H1 (cell line): ENCODE measurements at regions not wholly inside any gene's neighbourhood (a gene's known extent, or its start where the extent isn't known, plus 50 kb on each side); places are given as distances from the start of the nearest gene placed in this dataset.

Experiments
- CTCF ChIA-PET: fragments of 300-600 bp; sonication (Branson Sonifier 250); formaldehyde crosslinking; loops from one replicate; lab custom pipeline; 2021; ENCODE audit not compliant: partially characterized antibody; lab: Charles Lee
- POLR2A ChIA-PET: fragments of 300-600 bp; sonication (Branson Sonifier 250); formaldehyde crosslinking; loops from one replicate; lab custom pipeline; 2021; ENCODE audit warnings: inconsistent platforms; ENCODE audit not compliant: partially characterized antibody; lab: Charles Lee
- DNase-seq, 2 experiments: peaks; one replicate each; pipeline versions ENCODE4 v3.0.0 to v3.0.0-alpha.2; 2010 to 2022; ENCODE audit warnings: low spot score in 2 of 2, low read depth in 1 of 2, mixed read lengths in 1 of 2
- FAIRE-seq: peaks from 2 replicates; lab custom pipeline; 2011; peaks lifted over from hg19 to GRCh38; lab: Jason Lieb, UNC
- H2AFZ ChIP-seq: 2 replicates; pipeline ENCODE4 v1.8.1; 2012; ENCODE audit warnings: low read length, inconsistent platforms
- H2AK5ac ChIP-seq: 2 replicates; pipeline ENCODE4 v1.6.1; 2013; ENCODE audit warnings: low read depth, low read length
- H2BK120ac ChIP-seq: replicated peaks from 2 replicates; pipeline ENCODE3; 2013; ENCODE audit warnings: low read depth, low read length, inconsistent platforms
- H2BK12ac ChIP-seq: 2 replicates; pipeline ENCODE4 v1.6.1; 2013; ENCODE audit warnings: low read depth, low read length
- H2BK15ac ChIP-seq: 2 replicates; pipeline ENCODE4 v1.6.1; 2013; ENCODE audit warnings: low read length
- H2BK20ac ChIP-seq: 2 replicates; pipeline ENCODE4 v1.6.1; 2013; ENCODE audit warnings: low read length
- H2BK5ac ChIP-seq: 2 replicates; pipeline ENCODE4 v1.6.1; 2013; ENCODE audit warnings: low read depth, low read length
- H3K14ac ChIP-seq: 2 replicates; pipeline ENCODE4 v1.6.1; 2013; ENCODE audit warnings: inconsistent platforms; ENCODE audit not compliant: insufficient read length
- H3K18ac ChIP-seq: 2 replicates; pipeline ENCODE4 v1.6.1; 2013; ENCODE audit warnings: low read length; ENCODE audit errors: extremely low read depth
- H3K23ac ChIP-seq: 2 replicates; pipeline ENCODE4 v1.6.1; 2013; ENCODE audit warnings: inconsistent platforms; ENCODE audit not compliant: insufficient read length
- H3K23me2 ChIP-seq: 2 replicates; pipeline ENCODE4 v1.6.1; 2013; ENCODE audit warnings: low read depth, low read length
- H3K27ac ChIP-seq: 2 replicates; pipeline ENCODE4 v1.6.1; 2011; ENCODE audit warnings: low read depth, low read length, inconsistent platforms
- H3K27me3 ChIP-seq, 4 experiments: replicated peaks in 1 of 4; 1 replicate in 1 of 4; 2 replicates in 3 of 4; pipeline versions ENCODE4 v1.6.1 to v1.8.1; 2011 to 2013; ENCODE audit warnings: low read length in 3 of 4, mild to moderate bottlenecking in 3 of 4, inconsistent platforms in 2 of 4, mixed read lengths in 2 of 4, moderate library complexity in 1 of 4; ENCODE audit not compliant: control insufficient read depth in 3 of 4, insufficient read depth in 3 of 4; ENCODE audit errors: extremely low read depth in 1 of 4
- H3K36me3 ChIP-seq, 4 experiments: 2 replicates each; pipeline versions ENCODE4 v1.6.1 to v1.8.1; 2011 to 2013; ENCODE audit warnings: mild to moderate bottlenecking in 4 of 4, low read length in 3 of 4, moderate library complexity in 2 of 4, control low read depth in 1 of 4, inconsistent platforms in 1 of 4; ENCODE audit not compliant: insufficient read depth in 4 of 4, control insufficient read depth in 2 of 4
- H3K4ac ChIP-seq: replicated peaks from 2 replicates; pipeline ENCODE3; 2013; ENCODE audit warnings: low read length, low read depth, mixed read lengths, inconsistent platforms; ENCODE audit not compliant: insufficient read length
- H3K4me1 ChIP-seq, 4 experiments: replicated peaks in 1 of 4; 1 replicate in 1 of 4; 2 replicates in 3 of 4; pipeline versions ENCODE4 v1.6.1 to v1.8.1; 2011 to 2013; ENCODE audit warnings: low read length in 3 of 4, inconsistent platforms in 2 of 4, mixed read lengths in 1 of 4; ENCODE audit not compliant: insufficient read depth in 4 of 4, control insufficient read depth in 3 of 4
- H3K4me2 ChIP-seq, 2 experiments: 2 replicates each; pipeline versions ENCODE4 v1.6.1 to v1.8.1; 2011 to 2013; ENCODE audit warnings: low read depth in 2 of 2, low read length in 2 of 2, control low read depth in 1 of 2, inconsistent platforms in 1 of 2, mild to moderate bottlenecking in 1 of 2; ENCODE audit not compliant: insufficient read depth in 1 of 2
- H3K4me3 ChIP-seq, 4 experiments: fragments of 200-600, 300-600 bp in 1 of 4; sonication (generic), shearing (Covaris generic), sonication (Bioruptor Twin) in 1 of 4; 2 replicates each; pipeline versions ENCODE4 v1.5.1 to v1.8.1; 2011 to 2016; ENCODE audit warnings: low read length in 4 of 4, low read depth in 3 of 4, control low read depth in 2 of 4, inconsistent platforms in 2 of 4, mild to moderate bottlenecking in 2 of 4, mixed read lengths in 1 of 4, moderate library complexity in 1 of 4; ENCODE audit not compliant: insufficient read depth in 2 of 4; ENCODE audit errors: extremely low read depth in 1 of 4
- H3K56ac ChIP-seq: replicated peaks from 2 replicates; pipeline ENCODE3; 2013; ENCODE audit warnings: low read depth, mild to moderate bottlenecking, mixed read lengths, low read length, inconsistent platforms; ENCODE audit not compliant: insufficient read length
- H3K79me1 ChIP-seq: 2 replicates; pipeline ENCODE4 v1.6.1; 2013; ENCODE audit warnings: low read depth, low read length, control low read depth
- H3K79me2 ChIP-seq, 2 experiments: 2 replicates each; pipeline versions ENCODE4 v1.6.1 to v1.8.1; 2012 to 2013; ENCODE audit warnings: low read length in 2 of 2, mild to moderate bottlenecking in 2 of 2, inconsistent platforms in 1 of 2; ENCODE audit not compliant: insufficient read depth in 2 of 2, control insufficient read depth in 1 of 2
- H3K9ac ChIP-seq, 4 experiments: replicated peaks in 1 of 4; 1 replicate in 1 of 4; 2 replicates in 3 of 4; pipeline versions ENCODE4 v1.6.1 to v1.8.1; 2011 to 2013; ENCODE audit warnings: low read depth in 3 of 4, low read length in 3 of 4, control low read depth in 2 of 4, mild to moderate bottlenecking in 2 of 4, moderate library complexity in 2 of 4, inconsistent platforms in 1 of 4; ENCODE audit errors: extremely low read depth in 1 of 4
- H3K9me3 ChIP-seq, 2 experiments: 2 replicates each; pipeline versions ENCODE4 v1.6.1 to v1.8.1; 2012 to 2013; ENCODE audit warnings: mild to moderate bottlenecking in 2 of 2, moderate library complexity in 2 of 2, control low read depth in 1 of 2, inconsistent platforms in 1 of 2, low read depth in 1 of 2, low read length in 1 of 2, mixed read lengths in 1 of 2; ENCODE audit not compliant: insufficient read depth in 2 of 2
- H4K20me1 ChIP-seq, 2 experiments: replicated peaks in 1 of 2; 2 replicates each; pipeline versions ENCODE3 to v1.8.1; 2011 to 2013; ENCODE audit warnings: inconsistent platforms in 2 of 2, low read length in 2 of 2, mild to moderate bottlenecking in 1 of 2; ENCODE audit not compliant: insufficient read depth in 2 of 2, control insufficient read depth in 1 of 2
- H4K5ac ChIP-seq: 2 replicates; pipeline ENCODE4 v1.6.1; 2013; ENCODE audit warnings: low read length, low read depth, mixed read lengths, inconsistent platforms; ENCODE audit not compliant: insufficient read length
- H4K8ac ChIP-seq: 2 replicates; pipeline ENCODE4 v1.8.0; 2013; ENCODE audit warnings: mild to moderate bottlenecking, moderate library complexity, low read length, inconsistent platforms; ENCODE audit not compliant: insufficient read depth; ENCODE audit errors: extremely low read depth
- H4K91ac ChIP-seq: replicated peaks from 2 replicates; pipeline ENCODE3; 2013; ENCODE audit warnings: low read length, mixed read lengths, inconsistent platforms; ENCODE audit not compliant: insufficient read length
- ATF3 ChIP-seq: IDR thresholded peaks from 2 replicates; pipeline ENCODE4 v1.6.1; 2011; ENCODE audit warnings: low read depth, mild to moderate bottlenecking, low read length; ENCODE audit not compliant: insufficient read depth
- E2F6 ChIP-seq: IDR thresholded peaks from 2 replicates; pipeline ENCODE4 v1.6.1; 2012; ENCODE audit warnings: inconsistent platforms
- EP300 ChIP-seq, 2 experiments: IDR thresholded peaks; 1 replicate in 1 of 2; 2 replicates in 1 of 2; pipeline ENCODE4 v1.6.1; 2011 to 2012; ENCODE audit warnings: low read depth in 2 of 2, low read length in 2 of 2, mild to moderate bottlenecking in 2 of 2, borderline replicate concordance in 1 of 2, inconsistent platforms in 1 of 2, moderate library complexity in 1 of 2
- GABPA ChIP-seq: IDR thresholded peaks from 2 replicates; pipeline ENCODE4 v1.6.1; 2011; ENCODE audit warnings: mild to moderate bottlenecking, low read length, moderate library complexity, borderline replicate concordance; ENCODE audit not compliant: insufficient read depth
- MAX ChIP-seq: IDR thresholded peaks from 2 replicates; pipeline ENCODE4 v1.6.1; 2012; ENCODE audit warnings: inconsistent platforms
- NRF1 ChIP-seq: IDR thresholded peaks from 2 replicates; pipeline ENCODE4 v1.6.1; 2011; ENCODE audit warnings: mild to moderate bottlenecking, low read depth, low read length, improper control_type of control experiment
- PHF8 ChIP-seq: fragments of 200-600 bp; sonication (generic); conservative IDR thresholded peaks from 2 replicates; pipeline ENCODE4 v1.7.1; 2012; ENCODE audit warnings: low read depth, mild to moderate bottlenecking, inconsistent platforms, low read length, moderate library complexity
- RBBP5 ChIP-seq: IDR thresholded peaks from 2 replicates; pipeline ENCODE4 v1.7.1; 2012; ENCODE audit warnings: low read depth, mild to moderate bottlenecking, inconsistent platforms, low read length, moderate library complexity, borderline replicate concordance
- SP1 ChIP-seq: IDR thresholded peaks from 2 replicates; pipeline ENCODE4 v1.6.1; 2011; ENCODE audit warnings: low read depth, low read length
- TAF1 ChIP-seq: IDR thresholded peaks from 2 replicates; pipeline ENCODE4 v1.6.1; 2011; ENCODE audit warnings: mild to moderate bottlenecking, low read depth, low read length
- TBP ChIP-seq: IDR thresholded peaks from 2 replicates; pipeline ENCODE4 v1.6.1; 2011; ENCODE audit warnings: low read depth, low read length, improper control_type of control experiment
- WGBS, 2 experiments: shearing (Covaris generic) in 1 of 2; methylation state at CpG; one replicate each; pipeline versions ENCODE4 v1.1.6 to v1.1.7; 2013 to 2015; ENCODE audit warnings: low lambda C conversion rate in 2 of 2, mixed read lengths in 2 of 2, inconsistent platforms in 1 of 2, low coverage in 1 of 2, missing lambda C conversion rate in 1 of 2; ENCODE audit not compliant: insufficient replicate concordance in 2 of 2, insufficient coverage in 1 of 2, insufficient read length in 1 of 2; ENCODE audit errors: extremely low coverage in 1 of 2, missing lambda C conversion rate in 1 of 2; 5-methylcytosine and 5-hydroxymethylcytosine counted together

GRCh38 chr2:136359121-136359965, 241.4 kb upstream of the CXCR4 start:
- H3K4me3 ChIP-seq: no peak overlapping the region
- H3K9me3 ChIP-seq: no peaks in the 10 kb centered on the region
- no peak overlapping the region for H2AFZ ChIP-seq
- WGBS, 2 experiments: 91% methylated on average over 5 of the region's 5 CpGs; no CpG with 5 or more reads in 1 of the 2 experiments
- H3K36me3 ChIP-seq: no peaks in the 10 kb centered on the region
- H3K14ac ChIP-seq: no peak overlapping the region
- no peak for FAIRE-seq
- no peaks in the 10 kb centered on the region for H3K23me2 ChIP-seq
- CTCF ChIA-PET: interaction anchor here (1.0 to 1.1 kb wide), 2 partner anchors 32 to 152 kb away, joined by 3 read pairs; no protein-coding TSS in a partner anchor
- H4K8ac ChIP-seq: no peak overlapping the region
- H3K9ac ChIP-seq: no peak overlapping the region; a peak in 1 of 7 replicates
- no peak for DNase-seq
- H3K56ac ChIP-seq: no peak overlapping the region
- no peaks in the 10 kb centered on the region; a peak in 1 of 7 replicates for H3K4me1 ChIP-seq
- no peaks in the 10 kb centered on the region for H3K79me1 ChIP-seq
- H3K79me2 ChIP-seq: no peaks in the 10 kb centered on the region
- no peak overlapping the region for H3K27ac ChIP-seq
- no peak overlapping the region for H2AK5ac ChIP-seq
- no peak overlapping the region for H2BK12ac ChIP-seq
- no peak overlapping the region for H4K5ac ChIP-seq
- no peak overlapping the region for H2BK120ac ChIP-seq
- POLR2A ChIA-PET: no interaction called here
- H4K91ac ChIP-seq: no peak overlapping the region
- no peak overlapping the region for H3K18ac ChIP-seq
- H2BK20ac ChIP-seq: no peak overlapping the region
- no peak overlapping the region for H2BK15ac ChIP-seq
- H4K20me1 ChIP-seq: no peaks in the 10 kb centered on the region
- H3K23ac ChIP-seq: no peak overlapping the region
- no peak overlapping the region for H2BK5ac ChIP-seq
- H3K27me3 ChIP-seq: no peaks in the 10 kb centered on the region
- no peak overlapping the region for H3K4ac ChIP-seq
- no peak overlapping the region for H3K4me2 ChIP-seq
- TF ChIP-seq SP1 (no peak), TAF1 (no peak), ATF3 (no peak), EP300 (IDR thresholded peaks at IDR 0.05; ENCODE audit: borderline replicate concordance in 1 of 2, low read depth in 2 of 2, low read length in 2 of 2) (no peak), PHF8 (no peak), GABPA (no peak), E2F6 (no peak), TBP (no peak), NRF1 (no peak), RBBP5 (no peak), MAX (no peak)
